SK-N-SH (cell line): ENCODE measurements at regions not wholly inside any gene's neighbourhood (a gene's known extent, or its start where the extent isn't known, plus 50 kb on each side); places are given as distances from the start of the nearest gene placed in this dataset.

ENCODE experiments used
- CTCF ChIA-PET: fragments of 300-600, 350-600 bp; formaldehyde crosslinking; extraction: SDS; loops from one replicate; lab custom pipeline; 2021; lab: Yijun Ruan, JAX
- POLR2A ChIA-PET: fragments of 350-600 bp; sonication (Branson Sonifier 250); formaldehyde crosslinking; extraction: SDS; loops from one replicate; lab custom pipeline; 2020; ENCODE audit warnings: antibody characterized with exemption, inconsistent platforms; lab: Yijun Ruan, JAX
- DNase-seq: peaks from one replicate; pipeline ENCODE4 v3.0.0; 2012
- H2AFZ ChIP-seq: fragments of 200-600 bp; sonication (generic); 2 replicates; pipeline ENCODE4 v1.8.1; 2016; ENCODE audit warnings: antibody characterized with exemption, mild to moderate bottlenecking, low read depth
- H3F3A ChIP-seq: fragments of 200-600 bp; sonication (generic); replicated peaks from 2 replicates; pipeline ENCODE3; 2016; ENCODE audit warnings: antibody characterized with exemption, mild to moderate bottlenecking; ENCODE audit not compliant: insufficient read depth
- H3K27ac ChIP-seq, 2 experiments: fragments of 200-500 bp in 1 of 2; fragments of 200-600 bp in 1 of 2; sonication (Bioruptor generic) in 1 of 2; sonication (generic), shearing (Covaris generic) in 1 of 2; 2 replicates each; pipeline versions ENCODE4 v1.5.1 to v1.6.1; 2014 to 2016; ENCODE audit warnings: low read depth in 2 of 2, inconsistent platforms in 1 of 2, low read length in 1 of 2, mild to moderate bottlenecking in 1 of 2, mixed read lengths in 1 of 2
- H3K27me3 ChIP-seq: fragments of 200-600 bp; sonication (generic), shearing (Covaris generic); 2 replicates; pipeline ENCODE4 v1.6.1; 2016; ENCODE audit warnings: mixed run types; ENCODE audit not compliant: insufficient read depth
- H3K36me3 ChIP-seq, 2 experiments: fragments of 200-500 bp in 1 of 2; fragments of 200-600 bp in 1 of 2; sonication (Bioruptor generic) in 1 of 2; sonication (generic) in 1 of 2; replicated peaks in 1 of 2; 2 replicates each; pipeline versions ENCODE3 to v1.5.1; 2014 to 2016; ENCODE audit warnings: low read length in 1 of 2, mild to moderate bottlenecking in 1 of 2; ENCODE audit not compliant: insufficient read depth in 2 of 2, control insufficient read depth in 1 of 2
- H3K4me1 ChIP-seq, 2 experiments: fragments of 200-500 bp in 1 of 2; fragments of 200-600 bp in 1 of 2; sonication (Bioruptor generic) in 1 of 2; sonication (generic), shearing (Covaris generic) in 1 of 2; 2 replicates each; pipeline versions ENCODE4 v1.5.1 to v1.6.1; 2014 to 2016; ENCODE audit warnings: low read depth in 1 of 2, low read length in 1 of 2, mixed run types in 1 of 2; ENCODE audit not compliant: insufficient read depth in 2 of 2, control insufficient read depth in 1 of 2
- H3K4me2 ChIP-seq: fragments of 200-600 bp; sonication (generic), shearing (Covaris generic); 2 replicates; pipeline ENCODE4 v1.6.1; 2017; ENCODE audit warnings: mixed run types
- H3K4me3 ChIP-seq, 2 experiments: fragments of 200-500 bp in 1 of 2; fragments of 200-600 bp in 1 of 2; sonication (Bioruptor generic) in 1 of 2; sonication (generic), shearing (Covaris generic) in 1 of 2; 2 replicates each; pipeline versions ENCODE4 v1.5.1 to v1.8.1; 2014 to 2016; ENCODE audit warnings: low read depth in 2 of 2, inconsistent platforms in 1 of 2, low read length in 1 of 2, mild to moderate bottlenecking in 1 of 2, mixed read lengths in 1 of 2, moderate library complexity in 1 of 2
- H3K79me2 ChIP-seq: fragments of 200-600 bp; sonication (generic); 2 replicates; pipeline ENCODE4 v1.8.1; 2017; ENCODE audit warnings: mild to moderate bottlenecking; ENCODE audit not compliant: insufficient read depth
- H3K9ac ChIP-seq: fragments of 200-600 bp; sonication (generic); 2 replicates; pipeline ENCODE4 v1.6.1; 2017; ENCODE audit warnings: mixed run types
- H3K9me2 ChIP-seq: fragments of 200-600 bp; sonication (generic); 2 replicates; pipeline ENCODE4 v1.6.1; 2017; ENCODE audit warnings: mixed run types
- H3K9me3 ChIP-seq: fragments of 200-600 bp; sonication (generic); 2 replicates; pipeline ENCODE4 v1.6.1; 2017; ENCODE audit warnings: mixed run types, mild to moderate bottlenecking, moderate library complexity
- H4K20me1 ChIP-seq: fragments of 200-600 bp; sonication (generic); 2 replicates; pipeline ENCODE4 v1.6.1; 2017; ENCODE audit warnings: mild to moderate bottlenecking, mixed run types; ENCODE audit not compliant: insufficient read depth
- CHD2 ChIP-seq: fragments of 150-350 bp; IDR thresholded peaks from 2 replicates; pipeline ENCODE4 v1.6.1; 2018; ENCODE audit warnings: low read length; ENCODE audit not compliant: partially characterized antibody
- EZH2phosphoT487 ChIP-seq: fragments of 200-600 bp; sonication (generic); IDR thresholded peaks from 2 replicates; pipeline ENCODE4 v1.6.1; 2017; ENCODE audit warnings: low read depth, mixed run types, mild to moderate bottlenecking, antibody characterized with exemption, moderate library complexity, borderline replicate concordance
- FOSL2 ChIP-seq: IDR thresholded peaks from 2 replicates; pipeline ENCODE4 v1.4.0; 2012; ENCODE audit warnings: low read depth, mild to moderate bottlenecking, moderate library complexity, borderline replicate concordance
- MXI1 ChIP-seq: IDR thresholded peaks from 2 replicates; pipeline ENCODE4 v1.6.1; 2012; ENCODE audit warnings: mild to moderate bottlenecking, low read depth, low read length, improper control_type of control experiment
- NFIC ChIP-seq: IDR thresholded peaks from 2 replicates; pipeline ENCODE4 v1.4.0; 2012; ENCODE audit warnings: borderline replicate concordance
- NRF1 ChIP-seq: IDR thresholded peaks from 2 replicates; pipeline ENCODE4 v1.6.1; 2012; ENCODE audit warnings: low read depth, mild to moderate bottlenecking, low read length
- RXRA ChIP-seq: IDR thresholded peaks from 2 replicates; pipeline ENCODE4 v1.4.0; 2012; ENCODE audit warnings: low read depth, mild to moderate bottlenecking, borderline replicate concordance
- SIN3A ChIP-seq: IDR thresholded peaks from 2 replicates; pipeline ENCODE4 v1.6.1; 2012; ENCODE audit warnings: low read depth, mild to moderate bottlenecking, low read length, moderate library complexity, borderline replicate concordance
- SMC3 ChIP-seq: IDR thresholded peaks from 2 replicates; pipeline ENCODE4 v1.6.1; 2012; ENCODE audit warnings: low read depth, low read length, improper control_type of control experiment
- TEAD4 ChIP-seq: IDR thresholded peaks from 2 replicates; pipeline ENCODE4 v1.4.0; 2012; ENCODE audit warnings: mild to moderate bottlenecking, borderline replicate concordance; ENCODE audit not compliant: insufficient read depth
- WGBS: methylation state at CpG from one replicate; pipeline ENCODE4 v1.1.6; 2017; ENCODE audit warnings: low lambda C conversion rate; 5-methylcytosine and 5-hydroxymethylcytosine counted together
- TF ChIP-seq, protein P1 (sequence below): IDR thresholded peaks from 2 replicates; pipeline ENCODE4; 2012
- TF ChIP-seq, protein P2 (sequence below): fragments of 200-600 bp; sonication (generic); IDR thresholded peaks from 2 replicates; pipeline ENCODE4 v1.6.1; 2017; ENCODE audit warnings: antibody characterized with exemption, mild to moderate bottlenecking, moderate library complexity
- TF ChIP-seq, protein P3 (sequence below): fragments of 150-350 bp; IDR thresholded peaks from 2 replicates; pipeline ENCODE4 v1.6.1; 2017; ENCODE audit warnings: antibody characterized with exemption, low read length, low read depth, borderline replicate concordance
- TF ChIP-seq, protein P4 (sequence below): IDR thresholded peaks from 2 replicates; pipeline ENCODE4 v1.6.1; 2012; ENCODE audit warnings: mild to moderate bottlenecking, low read depth, low read length, moderate library complexity
- TF ChIP-seq, protein P5 (sequence below): IDR thresholded peaks from 2 replicates; pipeline ENCODE4 v1.4.0; 2012; ENCODE audit warnings: low read depth, borderline replicate concordance

DNA sequence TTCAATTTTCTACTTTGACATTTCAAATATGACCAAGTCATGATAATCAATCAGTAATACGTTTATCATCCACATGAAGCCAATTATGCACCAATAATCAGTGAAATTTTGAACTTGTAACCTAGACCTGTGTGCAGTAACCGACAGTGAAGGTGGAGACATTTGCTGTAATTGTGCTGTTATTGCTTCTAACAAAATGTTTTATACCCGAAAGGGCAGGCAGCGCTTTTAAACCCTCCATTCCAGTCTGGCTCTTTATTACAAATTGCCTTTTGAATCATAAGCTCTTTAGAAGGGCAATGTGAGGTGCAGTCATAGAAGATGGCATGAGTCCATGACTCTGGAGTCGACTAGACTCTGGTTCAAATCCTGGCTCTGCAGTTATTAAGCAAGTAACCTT, 135.7 kb downstream of the GXYLT1 start:
- ChIA-PET POLR2A (no interaction called here), CTCF (interaction anchor here (1.8 kb wide), 1 partner anchor 15 kb away, joined by 11 read pairs; no protein-coding TSS in a partner anchor)
- Histone ChIP-seq H3K9me2 (no peaks in the 10 kb centered on the region), H3K36me3 (no peaks in the 10 kb centered on the region), H3K9ac (no peak overlapping the region), H3K4me1 (no peaks in the 10 kb centered on the region), H3F3A (no peaks in the 10 kb centered on the region), H3K27me3 (no peaks in the 10 kb centered on the region; the same call in 1 of the 2 replicates), H3K4me3 (no peak overlapping the region), H3K79me2 (no peaks in the 10 kb centered on the region), H3K27ac (no peak overlapping the region), H2AFZ (no peak overlapping the region), H3K9me3 (no peaks in the 10 kb centered on the region), H3K4me2 (no peak overlapping the region), H4K20me1 (no peaks in the 10 kb centered on the region)
- 57% methylated on average over 5 of the region's 5 CpGs for WGBS
- no peak for DNase-seq
- TF ChIP-seq, protein P1, sequence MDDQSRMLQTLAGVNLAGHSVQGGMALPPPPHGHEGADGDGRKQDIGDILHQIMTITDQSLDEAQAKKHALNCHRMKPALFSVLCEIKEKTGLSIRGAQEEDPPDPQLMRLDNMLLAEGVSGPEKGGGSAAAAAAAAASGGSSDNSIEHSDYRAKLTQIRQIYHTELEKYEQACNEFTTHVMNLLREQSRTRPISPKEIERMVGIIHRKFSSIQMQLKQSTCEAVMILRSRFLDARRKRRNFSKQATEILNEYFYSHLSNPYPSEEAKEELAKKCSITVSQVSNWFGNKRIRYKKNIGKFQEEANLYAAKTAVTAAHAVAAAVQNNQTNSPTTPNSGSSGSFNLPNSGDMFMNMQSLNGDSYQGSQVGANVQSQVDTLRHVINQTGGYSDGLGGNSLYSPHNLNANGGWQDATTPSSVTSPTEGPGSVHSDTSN = no peak
- TF ChIP-seq, protein P2, sequence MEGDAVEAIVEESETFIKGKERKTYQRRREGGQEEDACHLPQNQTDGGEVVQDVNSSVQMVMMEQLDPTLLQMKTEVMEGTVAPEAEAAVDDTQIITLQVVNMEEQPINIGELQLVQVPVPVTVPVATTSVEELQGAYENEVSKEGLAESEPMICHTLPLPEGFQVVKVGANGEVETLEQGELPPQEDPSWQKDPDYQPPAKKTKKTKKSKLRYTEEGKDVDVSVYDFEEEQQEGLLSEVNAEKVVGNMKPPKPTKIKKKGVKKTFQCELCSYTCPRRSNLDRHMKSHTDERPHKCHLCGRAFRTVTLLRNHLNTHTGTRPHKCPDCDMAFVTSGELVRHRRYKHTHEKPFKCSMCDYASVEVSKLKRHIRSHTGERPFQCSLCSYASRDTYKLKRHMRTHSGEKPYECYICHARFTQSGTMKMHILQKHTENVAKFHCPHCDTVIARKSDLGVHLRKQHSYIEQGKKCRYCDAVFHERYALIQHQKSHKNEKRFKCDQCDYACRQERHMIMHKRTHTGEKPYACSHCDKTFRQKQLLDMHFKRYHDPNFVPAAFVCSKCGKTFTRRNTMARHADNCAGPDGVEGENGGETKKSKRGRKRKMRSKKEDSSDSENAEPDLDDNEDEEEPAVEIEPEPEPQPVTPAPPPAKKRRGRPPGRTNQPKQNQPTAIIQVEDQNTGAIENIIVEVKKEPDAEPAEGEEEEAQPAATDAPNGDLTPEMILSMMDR = no peak
- TF ChIP-seq TEAD4 (no peak), NFIC (no peak), NRF1 (no peak), CHD2 (no peak), SIN3A (no peak), SMC3 (no peak), FOSL2 (no peak), EZH2phosphoT487 (no peak), MXI1 (no peak), RXRA (no peak)
- TF ChIP-seq, protein P3, sequence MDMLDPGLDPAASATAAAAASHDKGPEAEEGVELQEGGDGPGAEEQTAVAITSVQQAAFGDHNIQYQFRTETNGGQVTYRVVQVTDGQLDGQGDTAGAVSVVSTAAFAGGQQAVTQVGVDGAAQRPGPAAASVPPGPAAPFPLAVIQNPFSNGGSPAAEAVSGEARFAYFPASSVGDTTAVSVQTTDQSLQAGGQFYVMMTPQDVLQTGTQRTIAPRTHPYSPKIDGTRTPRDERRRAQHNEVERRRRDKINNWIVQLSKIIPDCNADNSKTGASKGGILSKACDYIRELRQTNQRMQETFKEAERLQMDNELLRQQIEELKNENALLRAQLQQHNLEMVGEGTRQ = no peak
- TF ChIP-seq, protein P4, sequence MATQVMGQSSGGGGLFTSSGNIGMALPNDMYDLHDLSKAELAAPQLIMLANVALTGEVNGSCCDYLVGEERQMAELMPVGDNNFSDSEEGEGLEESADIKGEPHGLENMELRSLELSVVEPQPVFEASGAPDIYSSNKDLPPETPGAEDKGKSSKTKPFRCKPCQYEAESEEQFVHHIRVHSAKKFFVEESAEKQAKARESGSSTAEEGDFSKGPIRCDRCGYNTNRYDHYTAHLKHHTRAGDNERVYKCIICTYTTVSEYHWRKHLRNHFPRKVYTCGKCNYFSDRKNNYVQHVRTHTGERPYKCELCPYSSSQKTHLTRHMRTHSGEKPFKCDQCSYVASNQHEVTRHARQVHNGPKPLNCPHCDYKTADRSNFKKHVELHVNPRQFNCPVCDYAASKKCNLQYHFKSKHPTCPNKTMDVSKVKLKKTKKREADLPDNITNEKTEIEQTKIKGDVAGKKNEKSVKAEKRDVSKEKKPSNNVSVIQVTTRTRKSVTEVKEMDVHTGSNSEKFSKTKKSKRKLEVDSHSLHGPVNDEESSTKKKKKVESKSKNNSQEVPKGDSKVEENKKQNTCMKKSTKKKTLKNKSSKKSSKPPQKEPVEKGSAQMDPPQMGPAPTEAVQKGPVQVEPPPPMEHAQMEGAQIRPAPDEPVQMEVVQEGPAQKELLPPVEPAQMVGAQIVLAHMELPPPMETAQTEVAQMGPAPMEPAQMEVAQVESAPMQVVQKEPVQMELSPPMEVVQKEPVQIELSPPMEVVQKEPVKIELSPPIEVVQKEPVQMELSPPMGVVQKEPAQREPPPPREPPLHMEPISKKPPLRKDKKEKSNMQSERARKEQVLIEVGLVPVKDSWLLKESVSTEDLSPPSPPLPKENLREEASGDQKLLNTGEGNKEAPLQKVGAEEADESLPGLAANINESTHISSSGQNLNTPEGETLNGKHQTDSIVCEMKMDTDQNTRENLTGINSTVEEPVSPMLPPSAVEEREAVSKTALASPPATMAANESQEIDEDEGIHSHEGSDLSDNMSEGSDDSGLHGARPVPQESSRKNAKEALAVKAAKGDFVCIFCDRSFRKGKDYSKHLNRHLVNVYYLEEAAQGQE = no peak
- TF ChIP-seq, protein P5, sequence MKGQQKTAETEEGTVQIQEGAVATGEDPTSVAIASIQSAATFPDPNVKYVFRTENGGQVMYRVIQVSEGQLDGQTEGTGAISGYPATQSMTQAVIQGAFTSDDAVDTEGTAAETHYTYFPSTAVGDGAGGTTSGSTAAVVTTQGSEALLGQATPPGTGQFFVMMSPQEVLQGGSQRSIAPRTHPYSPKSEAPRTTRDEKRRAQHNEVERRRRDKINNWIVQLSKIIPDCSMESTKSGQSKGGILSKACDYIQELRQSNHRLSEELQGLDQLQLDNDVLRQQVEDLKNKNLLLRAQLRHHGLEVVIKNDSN = no peak
